C4-2B (cell line): ENCODE measurements at regions not wholly inside any gene's neighbourhood (a gene's known extent, or its start where the extent isn't known, plus 50 kb on each side); places are given as distances from the start of the nearest gene placed in this dataset.

Experiments used
- H3K27ac ChIP-seq: fragments of 450-650 bp; 2 replicates; pipeline ENCODE4 v1.5.1; 2017
- ZFX ChIP-seq: fragments of 450-650 bp; IDR thresholded peaks from 2 replicates; pipeline ENCODE4 v1.6.1; 2017
- TF ChIP-seq, protein P1 (sequence below): fragments of 450-650 bp; conservative IDR thresholded peaks from 2 replicates; pipeline ENCODE4 v1.5.1; 2017; ENCODE audit warnings: mild to moderate bottlenecking

DNA sequence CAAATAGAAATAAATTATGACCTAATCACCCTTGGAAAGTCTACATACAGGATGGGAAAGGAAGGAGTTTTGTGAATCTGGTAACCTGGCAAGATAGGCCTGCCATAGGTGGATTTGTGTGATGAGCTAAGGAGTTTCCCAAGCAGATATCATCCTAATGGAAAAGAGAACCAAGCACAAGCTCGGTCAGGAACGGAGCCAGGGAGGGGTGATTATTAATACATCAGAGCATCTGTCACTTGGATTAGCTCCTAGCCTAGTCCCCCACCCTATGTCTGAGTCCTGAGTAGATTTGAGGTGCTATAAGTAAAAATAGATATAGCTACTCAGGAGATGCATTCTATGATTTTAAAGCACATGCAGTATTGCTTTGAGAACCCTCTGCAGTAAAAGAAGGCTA is 57.3 kb upstream of the SMARCA2 start:
- no peak for TF ChIP-seq ZFX
- TF ChIP-seq, protein P1, sequence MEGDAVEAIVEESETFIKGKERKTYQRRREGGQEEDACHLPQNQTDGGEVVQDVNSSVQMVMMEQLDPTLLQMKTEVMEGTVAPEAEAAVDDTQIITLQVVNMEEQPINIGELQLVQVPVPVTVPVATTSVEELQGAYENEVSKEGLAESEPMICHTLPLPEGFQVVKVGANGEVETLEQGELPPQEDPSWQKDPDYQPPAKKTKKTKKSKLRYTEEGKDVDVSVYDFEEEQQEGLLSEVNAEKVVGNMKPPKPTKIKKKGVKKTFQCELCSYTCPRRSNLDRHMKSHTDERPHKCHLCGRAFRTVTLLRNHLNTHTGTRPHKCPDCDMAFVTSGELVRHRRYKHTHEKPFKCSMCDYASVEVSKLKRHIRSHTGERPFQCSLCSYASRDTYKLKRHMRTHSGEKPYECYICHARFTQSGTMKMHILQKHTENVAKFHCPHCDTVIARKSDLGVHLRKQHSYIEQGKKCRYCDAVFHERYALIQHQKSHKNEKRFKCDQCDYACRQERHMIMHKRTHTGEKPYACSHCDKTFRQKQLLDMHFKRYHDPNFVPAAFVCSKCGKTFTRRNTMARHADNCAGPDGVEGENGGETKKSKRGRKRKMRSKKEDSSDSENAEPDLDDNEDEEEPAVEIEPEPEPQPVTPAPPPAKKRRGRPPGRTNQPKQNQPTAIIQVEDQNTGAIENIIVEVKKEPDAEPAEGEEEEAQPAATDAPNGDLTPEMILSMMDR = no peak
- H3K27ac ChIP-seq = no peak overlapping the region

DNA sequence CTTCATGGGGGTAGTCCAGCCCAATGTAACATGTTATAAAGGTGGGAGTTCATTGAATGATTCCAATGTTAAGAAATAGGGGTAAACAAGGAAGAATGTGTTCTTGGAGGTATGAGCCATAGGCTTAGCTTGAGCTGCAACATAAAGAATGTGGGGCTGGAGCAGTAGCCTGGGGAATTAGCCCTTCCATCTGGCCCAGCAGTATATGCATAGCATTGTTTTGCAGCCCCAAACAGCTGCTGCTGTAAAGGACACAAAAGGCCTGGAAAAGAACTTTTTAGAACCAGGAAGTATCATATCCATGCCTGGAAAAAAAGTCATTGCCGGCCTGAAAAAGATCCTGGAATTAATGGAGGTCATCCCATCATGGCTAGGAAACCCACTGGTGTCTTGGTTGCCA is 55.8 kb upstream of the SMARCA2 start:
- TF ChIP-seq ZFX = no peak
- TF ChIP-seq, protein P1 = no peak
- no peak overlapping the region for H3K27ac ChIP-seq

DNA sequence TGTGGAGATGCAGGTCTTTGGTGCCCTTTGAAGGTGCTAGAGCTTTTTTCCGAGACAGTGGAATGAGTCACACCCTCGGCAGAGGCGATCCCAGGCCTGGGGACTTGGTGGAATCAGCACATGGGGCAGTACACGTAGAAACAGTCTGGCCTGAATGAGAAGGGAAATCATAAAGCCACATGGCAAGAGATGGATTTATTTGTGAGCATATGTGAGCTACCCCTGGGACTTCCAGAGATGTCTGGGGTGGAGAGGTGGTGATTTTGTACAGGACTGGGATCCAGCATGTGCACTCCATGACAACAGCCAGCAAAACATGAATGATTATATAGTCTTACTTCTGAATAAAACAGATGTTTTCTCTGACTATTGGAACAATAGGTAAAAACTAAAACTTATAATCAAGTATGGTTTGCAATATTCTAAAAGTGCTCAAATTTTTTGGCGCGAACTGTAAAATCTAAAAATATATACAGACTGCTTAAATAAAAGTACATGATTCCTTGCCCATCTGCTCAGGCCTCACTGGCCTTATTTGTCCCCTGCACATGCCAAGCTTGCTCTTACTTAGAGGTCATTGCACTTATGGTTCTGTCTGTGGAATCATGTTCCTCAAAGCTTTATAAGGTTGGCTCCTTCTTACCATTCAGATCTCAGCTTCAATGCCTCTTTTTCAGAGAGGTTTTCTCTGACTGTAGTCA is 54.7 kb upstream of the SMARCA2 start:
- no peak for TF ChIP-seq ZFX
- H3K27ac ChIP-seq = no peak overlapping the region

DNA sequence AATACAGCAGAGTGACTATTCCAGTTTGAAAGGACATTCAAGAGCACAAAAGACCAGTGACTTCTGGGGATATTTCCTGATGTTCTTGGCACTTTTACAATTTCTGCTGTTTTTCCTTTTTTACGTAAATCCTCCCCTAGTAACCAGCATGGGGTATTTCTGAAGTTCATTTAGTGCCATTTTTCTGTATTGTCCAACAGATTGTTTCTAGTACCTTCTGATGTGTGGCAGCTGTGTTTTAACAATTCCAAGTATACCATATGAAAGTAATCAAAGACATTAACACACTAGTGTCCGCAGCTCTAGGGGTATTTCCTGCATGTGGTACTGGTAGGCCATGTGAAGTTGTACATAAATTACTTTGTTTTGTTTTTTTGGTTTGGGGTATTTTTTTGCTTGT is 53.0 kb upstream of the SMARCA2 start:
- no peak overlapping the region for H3K27ac ChIP-seq
- no peak for TF ChIP-seq ZFX
- TF ChIP-seq, protein P1 = no peak

DNA sequence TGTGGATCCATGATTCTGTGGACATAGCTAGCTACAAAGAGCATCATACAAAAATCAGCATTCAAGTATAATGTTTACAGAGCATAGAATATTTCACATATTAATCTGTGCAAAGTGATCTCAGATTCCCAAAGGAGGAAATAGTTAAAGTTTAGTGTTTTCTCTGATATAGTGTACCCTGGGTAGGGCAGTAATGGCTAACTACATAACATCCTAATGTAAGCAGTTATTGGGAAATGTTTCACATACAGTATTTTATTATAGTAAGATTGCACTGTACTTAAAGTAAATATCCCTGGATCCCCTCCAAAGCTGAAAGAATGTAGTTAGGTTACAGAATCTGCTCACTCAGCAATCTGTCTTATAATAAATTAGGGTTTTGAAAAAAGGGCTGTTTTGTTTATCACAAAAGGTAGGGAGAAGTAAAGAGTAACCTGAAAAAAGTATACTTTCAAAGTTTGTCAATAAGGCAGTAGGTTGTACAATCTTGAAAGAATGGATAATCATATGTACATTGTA is 52.5 kb upstream of the SMARCA2 start:
- TF ChIP-seq, protein P1 = no peak
- TF ChIP-seq ZFX = no peak
- H3K27ac ChIP-seq = no peak overlapping the region

DNA sequence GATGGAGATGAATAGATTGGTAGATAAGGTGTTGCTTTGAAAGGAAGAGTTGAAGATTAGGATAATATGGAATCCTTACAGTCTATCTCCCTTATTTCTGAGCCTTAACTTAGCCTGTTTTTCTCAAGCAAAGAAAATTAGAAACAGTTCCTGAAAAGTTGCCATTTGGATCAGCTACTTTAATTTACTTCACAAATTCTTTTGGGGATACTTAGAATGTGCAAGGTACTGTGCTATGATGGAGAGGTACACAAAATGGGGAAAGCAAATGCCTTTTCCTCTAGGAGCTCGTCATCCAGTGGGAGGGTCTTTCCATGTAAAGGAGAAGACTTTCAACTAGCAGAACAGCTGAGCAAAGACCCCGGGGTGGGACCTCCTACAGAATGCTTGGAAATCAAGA is 51.1 kb upstream of the SMARCA2 start:
- no peak for TF ChIP-seq ZFX
- TF ChIP-seq, protein P1 = no peak
- H3K27ac ChIP-seq = no peak overlapping the region
